Neural cell (in vitro differentiated cells): ENCODE measurements at regions not wholly inside any gene's neighbourhood (a gene's known extent, or its start where the extent isn't known, plus 50 kb on each side); places are given as distances from the start of the nearest gene placed in this dataset.

Experiments
- CTCF ChIP-seq: fragments of 450-650 bp; IDR thresholded peaks from 2 replicates; pipeline ENCODE4 v1.5.1; 2014; ENCODE audit warnings: antibody characterized with exemption, mild to moderate bottlenecking, moderate library complexity; ENCODE audit not compliant: poor library complexity, severe bottlenecking
- EP300 ChIP-seq: fragments of 450-650 bp; conservative IDR thresholded peaks from 2 replicates; pipeline ENCODE4 v1.6.1; 2014; ENCODE audit warnings: antibody characterized with exemption, mild to moderate bottlenecking, moderate library complexity; ENCODE audit not compliant: poor library complexity, severe bottlenecking
- EZH2 ChIP-seq: fragments of 200-600, 300-800 bp; shearing (Covaris generic), sonication (generic); IDR thresholded peaks from 2 replicates; pipeline ENCODE4 v1.6.1; 2014; ENCODE audit warnings: antibody characterized with exemption, low read length, borderline replicate concordance, mild to moderate bottlenecking; ENCODE audit not compliant: insufficient read depth, poor library complexity, severe bottlenecking
- POLR2AphosphoS5 ChIP-seq: IDR thresholded peaks from 2 replicates; pipeline ENCODE4 v1.6.1; 2012
- RAD21 ChIP-seq: fragments of 450-650 bp; conservative IDR thresholded peaks from 2 replicates; pipeline ENCODE4 v1.6.1; 2014; ENCODE audit warnings: antibody characterized with exemption, mild to moderate bottlenecking, moderate library complexity
- SMC3 ChIP-seq: fragments of 450-650 bp; conservative IDR thresholded peaks from 2 replicates; pipeline ENCODE4 v1.6.1; 2014; ENCODE audit warnings: antibody characterized with exemption, mild to moderate bottlenecking, moderate library complexity; ENCODE audit not compliant: poor library complexity
- TAF1 ChIP-seq: IDR thresholded peaks from 2 replicates; pipeline ENCODE4 v1.6.1; 2012; ENCODE audit warnings: low read depth

- TF ChIP-seq CTCF (no peak), SMC3 (no peak), EP300 (no peak), POLR2AphosphoS5 (no peak), TAF1 (no peak), RAD21 (no peak), EZH2 (no peak)
Observed at GRCh38 chr11:135069063-135069462, 657.0 kb upstream of the B3GAT1 start.
